EL (cell line): ENCODE measurements at regions not wholly inside any gene's neighbourhood (a gene's known extent, or its start where the extent isn't known, plus 50 kb on each side); places are given as distances from the start of the nearest gene placed in this dataset.

Experiments used
- DNase-seq: peaks from one replicate; pipeline ENCODE4 v3.0.0-alpha.2; 2016

DNA sequence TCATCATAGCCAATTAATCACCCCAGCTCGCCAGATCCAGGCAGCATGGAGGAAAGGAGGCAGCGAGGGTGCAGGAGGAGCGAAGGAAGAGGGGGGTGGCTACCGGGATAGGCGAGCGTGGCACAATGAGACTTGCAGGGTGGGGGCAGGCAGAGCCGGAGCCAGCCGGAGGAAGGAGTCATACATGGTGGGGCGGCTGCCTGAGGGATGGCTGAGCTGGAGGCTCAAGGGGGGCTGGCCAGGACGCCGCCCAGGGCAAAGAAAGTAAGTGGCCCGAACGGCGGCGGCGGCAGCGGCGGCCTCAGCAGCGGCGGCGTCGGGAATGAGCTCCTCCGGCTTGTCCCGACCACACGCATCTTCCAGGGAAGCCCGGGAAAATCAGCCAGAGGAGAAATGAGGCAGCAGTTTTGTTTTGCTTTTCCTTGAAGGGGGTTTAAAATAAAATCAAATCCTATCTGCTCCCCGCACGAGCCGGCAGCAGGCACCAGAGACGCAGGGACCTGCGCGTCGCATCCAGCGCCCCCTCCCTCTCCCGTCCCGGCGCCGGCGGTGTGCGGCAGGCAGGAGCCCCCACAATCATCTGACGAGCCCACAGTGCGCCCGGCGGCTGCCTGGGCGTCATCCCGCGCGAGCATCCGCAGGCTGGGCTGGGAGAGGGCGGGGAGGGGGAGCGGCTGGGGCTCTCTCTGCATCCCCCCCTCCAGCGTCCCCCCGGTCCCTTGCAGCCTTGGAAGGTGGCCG is 263.6 kb downstream of the CTTN start:
- DNase-seq, result peak; percentile 11

DNA sequence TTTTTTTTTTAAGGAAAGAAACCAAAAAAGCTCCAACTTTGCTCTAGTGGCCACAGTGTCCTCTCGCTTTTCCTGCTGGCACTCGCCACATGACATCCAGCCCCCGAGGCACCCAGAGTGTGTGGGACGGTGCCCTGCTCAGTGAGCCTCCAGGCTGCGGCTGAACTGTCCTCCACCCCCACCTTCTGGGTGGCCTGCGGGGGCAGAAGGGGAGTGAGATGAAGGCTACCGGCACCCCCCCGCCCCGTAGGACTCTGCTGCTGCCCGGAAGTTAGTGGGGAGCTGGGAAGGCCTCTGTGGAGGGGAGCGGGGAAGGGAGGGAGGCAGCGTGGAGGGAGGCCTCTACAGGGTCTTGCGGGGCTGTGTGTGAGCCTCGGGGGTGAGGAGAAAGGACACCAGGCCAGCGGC is 264.4 kb downstream of the CTTN start:
- DNase-seq, result no peak

DNA sequence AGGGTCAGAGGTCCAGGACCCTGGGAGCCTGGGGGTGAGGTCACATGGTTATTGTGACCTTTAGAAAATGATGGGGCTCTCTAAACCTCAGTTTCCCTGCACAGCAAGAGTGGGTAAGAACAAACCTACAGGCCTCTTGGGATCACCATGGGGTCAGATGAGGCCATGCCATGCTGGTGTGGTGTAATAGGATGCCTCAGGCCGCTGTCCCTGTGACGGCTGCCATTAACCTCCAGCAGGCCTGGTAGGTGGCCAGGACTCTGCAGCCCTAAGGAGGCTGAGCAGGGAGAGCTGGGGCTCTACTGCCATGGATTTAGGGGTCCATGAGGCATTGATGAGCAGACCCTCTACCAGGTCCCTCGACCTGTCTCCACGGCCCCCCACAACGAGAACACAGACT is 265.5 kb downstream of the CTTN start:
- DNase-seq, result no peak

DNA sequence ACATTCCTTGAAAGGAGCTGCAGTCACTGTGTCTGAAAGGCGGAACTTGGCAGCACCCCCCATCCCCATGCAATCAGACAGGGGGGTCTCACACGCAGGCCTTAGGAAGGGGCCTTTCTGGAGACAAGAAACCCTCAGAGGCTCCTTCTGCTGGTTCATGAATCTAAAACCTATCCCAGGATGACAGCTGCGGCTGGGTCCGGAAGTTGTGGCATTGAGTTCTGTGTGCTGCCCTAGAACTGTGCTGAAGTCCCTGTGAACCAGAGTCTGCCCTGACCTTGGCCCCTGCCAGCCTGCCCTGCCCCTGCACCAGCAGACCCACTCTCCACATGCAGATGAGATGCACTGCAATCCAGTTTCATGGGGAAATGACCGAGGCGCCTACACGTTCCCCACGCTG is 268.0 kb downstream of the CTTN start:
- no peak for DNase-seq

DNA sequence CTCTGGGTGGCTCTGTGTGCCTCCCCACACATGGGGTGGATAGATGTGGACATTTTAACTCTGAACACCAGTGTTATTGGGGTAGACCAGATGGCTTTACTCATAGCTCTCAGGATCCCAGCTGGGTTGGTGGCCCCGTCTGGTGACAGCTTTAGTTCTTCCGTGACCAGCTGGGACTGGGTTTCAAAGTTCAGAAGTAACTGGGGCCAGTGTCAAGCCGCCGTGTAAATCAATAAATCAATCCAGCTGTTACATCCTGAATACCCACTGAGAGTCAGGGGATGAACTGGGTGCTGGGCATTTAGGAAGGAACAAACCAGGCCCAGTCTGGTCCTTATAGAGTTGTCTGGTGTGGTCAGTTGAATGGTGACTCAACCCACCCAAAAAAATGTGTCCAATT is 269.4 kb downstream of the CTTN start:
- DNase-seq, result no peak

DNA sequence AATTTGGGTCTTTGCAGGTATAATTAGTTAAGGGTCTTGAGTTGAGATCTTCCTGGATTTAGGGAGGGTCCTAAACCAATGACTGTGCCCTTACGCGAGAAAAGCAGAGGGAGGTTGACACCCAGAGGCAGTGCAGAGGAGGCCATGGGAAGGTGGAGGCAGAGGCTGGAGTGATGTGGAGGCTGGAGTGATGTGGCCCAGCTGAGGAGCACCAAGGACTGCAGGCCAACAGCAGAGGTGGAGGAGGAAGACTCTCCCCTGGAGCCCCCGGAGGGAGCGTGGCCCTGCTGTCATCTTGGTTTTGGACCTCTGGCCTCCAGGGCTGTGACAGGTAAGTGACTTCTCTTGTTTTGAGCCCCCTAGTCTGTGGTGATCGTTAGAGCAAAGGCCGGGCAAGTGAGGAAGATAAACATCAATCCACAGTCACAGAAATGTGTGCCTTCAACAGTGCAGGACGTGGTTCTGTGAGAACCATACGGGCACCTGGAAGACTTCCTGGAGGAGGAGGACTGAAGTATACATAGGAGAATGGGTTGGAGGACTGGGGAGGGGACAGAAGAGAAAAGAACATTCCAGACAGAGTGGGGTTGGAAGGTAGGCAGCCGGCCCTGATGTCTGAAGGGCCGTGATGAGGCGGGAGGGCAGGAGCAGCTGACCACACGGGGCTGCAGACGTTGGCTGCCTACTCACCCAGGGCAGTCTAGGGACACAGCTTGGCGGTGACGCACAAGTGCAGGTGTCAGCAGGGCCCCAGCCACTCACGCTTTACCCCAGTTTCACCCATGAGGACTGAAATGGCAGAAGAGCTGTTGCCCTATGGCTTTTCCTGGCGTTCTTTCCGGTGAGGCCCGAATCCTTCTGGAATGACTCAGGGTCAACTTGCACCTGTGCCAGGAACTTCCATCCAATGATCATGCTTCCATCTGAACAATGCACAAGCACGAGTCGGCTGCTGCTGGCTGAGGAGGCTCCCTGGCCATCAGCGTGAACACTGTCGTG is 270.2 kb downstream of the CTTN start:
- no peak for DNase-seq

DNA sequence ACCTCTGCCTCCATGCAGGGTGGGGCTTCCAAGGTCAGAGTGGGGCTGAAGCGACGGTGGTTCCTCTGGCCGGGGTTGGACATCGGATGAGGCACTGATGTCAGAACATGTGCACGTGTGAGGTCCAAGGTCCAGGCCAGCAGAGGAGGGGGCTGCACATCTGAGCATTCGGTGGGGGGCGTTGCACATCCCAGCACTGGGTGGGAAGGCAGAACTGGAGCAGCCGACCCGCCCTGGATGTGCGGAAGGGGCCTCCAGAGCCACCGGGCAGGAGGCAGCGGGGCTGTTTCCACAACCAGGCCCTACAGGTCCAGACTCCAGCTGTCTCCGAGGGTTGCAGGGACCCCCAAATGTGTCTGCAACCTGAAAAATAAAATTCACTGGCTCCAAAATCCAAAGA is 271.0 kb downstream of the CTTN start:
- no peak for DNase-seq

DNA sequence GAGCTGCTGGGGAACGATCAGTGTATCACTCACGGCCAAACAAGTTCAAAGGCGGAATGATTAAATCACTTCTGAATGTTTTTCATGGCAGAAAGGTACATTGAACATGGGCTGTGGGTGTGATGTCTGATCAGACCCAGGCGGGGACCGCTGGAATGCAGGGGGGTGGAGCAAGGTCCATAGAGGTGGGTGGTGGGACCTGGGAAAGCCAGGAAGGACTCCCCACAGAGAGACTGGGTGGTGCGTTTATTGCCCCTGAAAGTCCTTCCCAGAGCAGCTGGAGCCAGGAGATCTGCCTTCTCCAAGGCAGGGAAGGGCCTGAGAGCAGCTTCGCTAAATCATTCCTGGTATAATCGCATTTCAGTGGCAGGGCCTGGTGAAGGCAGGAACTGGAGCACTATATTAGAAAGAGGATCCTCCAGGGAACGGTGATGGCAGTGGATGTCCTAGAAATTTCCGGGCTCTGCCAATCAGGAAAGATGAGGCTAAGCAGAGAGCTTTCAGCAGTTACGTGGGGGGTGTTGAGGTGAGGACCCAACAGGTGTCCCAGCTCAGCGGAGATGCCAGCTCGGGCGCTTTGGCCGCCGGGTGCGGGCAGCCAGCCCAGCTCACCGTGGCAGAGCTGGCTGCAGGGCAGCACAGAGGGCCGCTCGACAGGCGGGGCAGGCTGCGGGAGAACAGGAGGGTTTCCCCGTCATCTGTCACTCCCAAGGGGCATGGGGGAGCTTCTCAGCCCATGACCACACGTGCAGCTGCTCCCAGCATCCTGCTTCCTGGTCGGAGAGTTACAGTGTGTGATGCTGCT is 271.7 kb downstream of the CTTN start:
- DNase-seq, result no peak

DNA sequence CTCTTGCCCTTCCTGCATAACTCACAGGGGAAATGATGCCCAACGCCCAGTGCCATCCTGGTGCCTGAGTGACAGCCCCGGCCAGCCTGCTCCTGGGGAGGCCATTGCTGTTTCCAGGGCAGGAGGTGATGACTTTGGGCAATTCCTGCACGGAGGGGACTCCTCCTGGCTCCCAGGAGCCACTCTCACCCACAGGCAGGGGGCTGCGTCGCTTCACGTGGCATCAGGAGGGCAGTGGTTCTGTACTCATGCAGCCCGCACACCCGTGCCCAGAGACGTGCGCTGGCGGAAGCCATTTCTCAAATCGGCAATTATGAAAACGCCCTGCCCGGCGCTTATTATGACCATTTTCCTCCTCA is 272.3 kb downstream of the CTTN start:
- DNase-seq, result no peak

DNA sequence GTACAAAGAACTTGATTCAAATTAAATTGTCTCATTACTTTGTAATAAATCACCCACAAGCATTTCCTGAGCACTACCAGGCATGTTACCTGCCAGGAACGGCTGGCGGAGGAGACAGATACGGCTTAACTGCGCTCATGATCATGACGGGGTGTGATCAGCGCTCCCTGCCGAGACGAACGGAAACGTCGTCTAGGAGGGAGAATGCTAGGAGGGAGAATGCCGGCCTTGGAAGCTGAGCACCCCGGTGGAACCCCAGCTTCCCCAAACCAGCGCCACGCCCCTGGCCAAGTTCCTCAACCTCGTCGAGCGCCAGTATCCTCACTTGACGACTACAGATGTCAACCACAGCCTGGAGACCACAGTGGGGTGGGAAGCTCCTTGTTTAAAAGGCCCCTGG is 272.8 kb downstream of the CTTN start:
- no peak for DNase-seq

DNA sequence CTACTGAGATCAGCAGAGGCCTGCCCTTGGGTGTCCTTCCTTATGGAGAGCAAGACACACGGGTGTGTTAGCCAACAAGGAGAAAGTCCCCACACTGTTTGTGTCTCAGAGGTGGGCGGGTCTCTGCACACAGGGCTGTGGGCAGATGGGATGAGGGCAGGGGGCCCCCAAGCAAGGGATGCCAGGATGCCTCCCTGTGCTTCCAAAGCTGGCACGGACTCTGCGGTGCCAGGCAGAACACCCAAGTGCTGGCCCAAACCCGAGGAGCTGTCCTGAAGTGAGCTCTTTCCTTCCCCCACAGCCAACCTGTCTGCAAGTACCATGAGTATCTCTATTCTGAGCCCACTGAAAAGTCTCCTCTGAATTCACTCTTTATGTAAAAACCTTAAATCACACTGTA is 273.3 kb downstream of the CTTN start:
- DNase-seq, result no peak

DNA sequence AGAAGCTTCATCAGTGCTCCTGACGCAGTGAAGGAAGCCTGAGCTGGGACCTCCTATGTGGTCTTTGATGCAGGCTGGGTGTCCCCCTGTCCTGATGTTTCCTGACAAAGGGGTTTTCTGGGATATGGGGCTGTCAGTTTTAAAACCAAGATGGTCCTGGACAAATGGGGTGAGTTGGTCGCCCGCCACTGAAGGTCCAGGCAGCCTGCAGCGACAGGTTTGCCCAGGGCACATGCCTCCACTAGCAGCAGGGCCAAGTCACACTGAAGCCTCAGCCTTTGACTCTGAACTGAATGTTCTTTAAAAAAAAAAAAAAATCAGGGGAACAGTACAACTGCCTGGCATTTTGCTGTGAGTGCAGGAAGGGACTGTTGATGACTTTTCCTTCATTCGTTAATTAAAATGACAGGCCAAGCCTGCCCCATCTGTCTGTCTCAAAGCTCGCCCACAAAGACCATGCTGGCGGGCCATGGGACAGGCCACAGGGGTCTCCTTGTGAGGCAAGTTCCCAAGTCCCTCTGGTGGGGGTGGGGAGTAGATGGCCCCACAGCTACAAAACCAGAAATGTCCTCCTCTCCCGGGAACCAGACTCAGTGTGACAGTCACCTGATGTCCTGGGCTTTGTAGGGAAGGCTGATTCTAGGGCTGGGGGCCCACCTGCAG is 274.8 kb downstream of the CTTN start:
- no peak for DNase-seq

DNA sequence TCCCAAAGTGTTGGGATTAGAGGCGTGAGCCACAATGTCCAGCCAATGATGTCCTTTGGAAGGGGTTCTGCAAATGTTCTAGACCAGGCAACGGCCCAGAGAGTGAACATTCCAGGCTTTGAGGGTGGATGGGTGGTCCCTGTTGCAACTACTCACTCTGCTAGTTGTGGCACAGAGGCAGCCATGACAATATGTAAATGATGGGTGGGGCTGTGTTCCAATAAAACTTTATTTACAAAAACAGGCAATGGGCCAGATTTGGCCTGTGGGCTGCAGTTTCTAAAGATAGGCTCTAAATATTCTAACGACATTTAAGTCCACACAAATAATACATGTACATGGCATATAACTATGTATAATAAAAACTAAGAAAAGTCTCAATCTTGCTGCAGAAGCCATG is 276.3 kb downstream of the CTTN start:
- DNase-seq, result no peak

DNA sequence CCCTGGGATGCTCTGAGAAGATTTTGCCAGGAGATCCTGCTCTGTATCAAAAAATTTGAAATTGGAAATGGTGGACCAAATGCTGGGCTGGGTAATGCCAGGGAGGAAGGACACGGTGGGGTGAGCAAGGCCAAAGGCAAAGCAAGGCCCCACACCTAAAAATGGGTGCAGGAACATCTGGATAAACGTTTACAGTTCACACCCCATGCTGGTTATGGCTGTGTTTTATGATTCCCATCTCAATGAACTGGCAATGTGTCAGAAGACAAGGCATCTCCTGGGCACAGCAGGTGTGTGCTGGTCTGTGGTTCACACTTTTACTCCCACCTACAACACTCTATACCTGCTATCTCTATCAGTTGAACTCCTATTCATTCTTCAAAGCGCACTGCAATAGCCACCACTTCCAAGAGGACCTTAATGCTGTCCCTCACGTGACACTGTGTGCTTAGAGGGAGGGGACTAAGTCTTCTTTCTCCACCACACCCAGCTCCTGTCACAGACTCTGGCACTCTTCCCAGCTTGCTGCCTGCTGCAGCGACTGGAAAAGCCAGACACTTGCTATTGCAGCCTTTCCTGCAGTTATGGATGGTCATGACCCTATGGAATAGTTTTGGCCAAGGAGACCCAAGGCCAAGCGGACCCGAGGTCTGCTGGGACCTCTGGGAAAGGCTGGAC is 277.5 kb downstream of the CTTN start:
- no peak for DNase-seq

DNA sequence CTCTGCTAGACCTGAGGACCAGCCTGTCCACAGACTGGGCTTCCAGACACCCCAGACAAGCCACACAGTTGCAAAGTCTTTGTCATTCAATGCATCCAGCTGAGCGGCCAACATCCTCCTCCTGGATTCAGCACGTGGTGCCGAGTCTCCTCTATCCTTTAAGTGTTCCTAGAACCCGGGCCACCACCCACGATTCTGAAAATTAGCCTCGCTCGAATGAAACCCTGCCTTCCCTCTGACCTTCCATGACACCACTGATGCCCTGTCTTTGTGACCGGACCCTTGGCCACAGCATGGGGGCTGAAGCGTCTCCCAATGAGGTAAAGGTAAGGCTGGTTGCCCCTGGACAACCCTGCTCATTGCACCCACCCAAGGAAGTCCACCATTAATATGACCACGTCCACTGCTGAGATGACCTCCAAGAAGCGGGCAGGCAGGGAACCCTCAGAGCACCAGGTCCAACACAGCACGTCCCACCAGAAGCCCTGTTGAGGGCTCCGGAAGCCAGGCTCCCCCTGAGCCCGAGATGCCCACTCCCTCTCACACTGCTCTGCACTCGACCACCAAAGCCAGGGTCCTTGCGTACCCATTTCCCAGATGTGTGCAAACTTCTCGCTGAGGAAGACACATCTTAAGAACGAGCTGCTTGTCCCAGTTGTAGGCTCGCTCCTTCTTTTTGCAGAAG is 279.0 kb downstream of the CTTN start:
- no peak for DNase-seq

DNA sequence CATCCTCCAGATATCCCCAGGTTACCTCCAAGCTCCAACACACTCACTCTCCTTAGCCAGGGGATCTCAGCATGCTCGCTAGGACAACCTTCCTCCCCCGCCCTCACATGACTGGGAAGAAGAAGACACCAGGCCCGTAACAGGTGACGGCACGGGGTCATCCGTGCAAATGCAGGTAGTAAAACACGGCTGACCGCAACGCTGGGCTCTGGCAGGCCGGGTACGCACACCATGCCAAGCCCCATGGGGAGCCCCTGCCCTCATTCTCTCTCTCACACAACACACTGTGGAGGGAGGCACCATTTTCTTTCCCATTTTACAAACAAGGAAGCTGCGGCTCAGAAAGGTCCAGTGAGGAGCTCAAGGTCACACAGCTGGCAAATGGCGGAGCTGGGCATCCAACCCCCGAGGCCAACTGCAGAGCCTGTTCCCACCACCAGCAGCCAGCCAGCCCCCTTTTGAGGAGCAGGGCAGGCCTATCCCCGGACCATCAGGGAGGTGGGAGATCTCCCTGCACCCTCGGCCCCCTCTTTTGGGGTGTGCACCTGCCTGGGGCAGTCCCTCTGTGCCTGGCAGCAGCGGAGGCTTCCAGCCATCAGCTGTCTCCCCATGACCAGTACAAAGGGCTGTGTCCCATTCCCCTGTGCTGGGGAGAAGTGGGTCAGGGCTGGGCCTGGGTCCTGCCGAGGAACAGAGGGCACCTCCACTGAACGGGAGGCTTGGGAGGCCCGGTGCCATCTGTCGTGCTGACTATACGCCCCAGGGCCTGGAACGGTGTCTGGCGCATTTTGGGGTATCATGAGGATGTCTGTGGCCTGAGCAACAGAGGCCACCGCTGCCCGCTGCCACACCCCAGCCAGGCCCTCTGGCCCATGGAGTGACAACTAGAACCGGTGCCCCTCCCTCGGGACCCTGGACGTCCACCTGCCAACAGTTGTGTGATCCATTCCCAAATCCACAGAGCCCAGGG is 280.9 kb downstream of the CTTN start:
- no peak for DNase-seq

DNA sequence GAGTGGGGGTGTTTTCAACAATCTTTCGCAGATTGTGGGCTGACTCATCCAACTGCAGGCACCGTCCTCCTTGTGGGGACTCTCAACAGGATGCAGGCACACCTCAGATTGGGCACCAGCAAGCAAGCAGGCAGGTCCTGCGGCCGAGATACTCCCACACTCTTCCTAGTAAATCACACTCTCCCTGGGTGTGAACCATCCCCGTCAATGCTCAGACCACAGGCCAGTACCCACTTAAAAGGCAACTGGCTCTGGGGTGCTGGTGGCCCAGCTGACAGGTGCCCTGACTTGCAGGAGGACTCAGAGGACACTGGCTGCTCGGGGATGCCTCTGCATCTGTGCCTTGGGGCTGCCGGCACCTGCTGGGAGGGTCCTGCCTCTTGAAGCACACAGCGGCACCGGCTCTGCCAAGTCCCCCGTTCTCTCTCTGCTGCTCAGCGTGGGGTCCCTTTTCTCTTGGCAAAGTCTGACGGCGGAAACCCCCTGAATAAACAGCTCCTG is 282.5 kb downstream of the CTTN start:
- DNase-seq, result no peak

DNA sequence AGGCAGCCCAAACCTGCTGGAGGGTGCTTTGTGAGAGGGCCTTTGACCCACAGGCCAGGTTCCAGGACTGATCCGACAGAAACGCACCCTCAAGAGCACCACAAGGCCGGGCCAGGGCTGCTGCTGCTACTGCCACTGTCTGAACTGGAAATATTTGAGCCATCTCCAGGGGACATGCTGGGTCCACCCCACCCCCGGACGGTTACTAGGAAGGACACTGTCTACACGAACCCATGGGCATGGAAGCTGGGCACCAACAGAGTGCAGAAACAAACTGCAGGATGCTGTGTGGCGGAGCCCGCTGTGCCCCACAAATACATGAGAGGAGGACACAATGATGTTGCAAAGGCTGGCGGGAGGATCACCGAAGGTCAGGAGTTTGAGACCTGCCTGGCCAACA is 283.7 kb downstream of the CTTN start:
- no peak for DNase-seq

DNA sequence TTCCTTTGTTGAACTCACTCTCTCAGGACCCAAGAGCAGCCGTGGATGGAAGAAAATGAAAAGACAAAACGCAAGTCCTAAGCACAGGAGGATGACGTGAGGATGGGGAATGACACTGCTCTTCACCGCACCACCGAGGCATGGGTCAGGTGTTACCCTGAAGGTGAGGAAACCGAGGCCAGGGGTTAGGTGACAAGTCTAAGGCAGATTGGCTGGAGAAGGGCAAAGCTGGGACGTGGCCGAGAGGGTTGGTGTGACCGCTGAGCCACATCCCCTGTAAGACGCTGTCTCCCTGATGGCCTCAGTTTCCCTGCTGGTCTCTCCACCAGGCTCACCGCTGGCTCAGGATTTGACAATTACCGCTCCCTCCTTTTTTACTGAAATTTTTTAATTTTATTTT is 284.4 kb downstream of the CTTN start:
- DNase-seq, result no peak

DNA sequence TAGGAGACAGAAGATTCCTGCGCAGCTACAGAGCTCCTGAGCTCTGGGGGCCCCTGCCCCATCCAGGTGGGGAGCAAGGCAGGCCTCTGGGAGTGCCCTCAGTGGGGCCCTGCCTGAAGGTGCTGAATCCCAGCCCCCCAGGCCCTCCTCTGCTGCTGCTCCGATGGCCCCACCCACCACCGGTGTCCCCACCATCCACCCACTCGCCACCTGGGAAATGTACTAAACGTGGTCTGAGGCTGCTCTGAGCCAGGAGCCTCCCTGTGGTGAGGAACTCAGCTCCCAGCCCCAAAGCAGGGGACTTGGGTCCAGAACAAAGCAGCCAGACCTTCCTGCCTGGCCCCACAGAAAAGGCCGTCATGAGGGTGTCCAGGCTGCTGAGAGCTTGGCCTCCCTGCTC is 289.4 kb downstream of the CTTN start:
- no peak for DNase-seq
